HepG2 (cell line): ENCODE measurements at regions not wholly inside any gene's neighbourhood (a gene's known extent, or its start where the extent isn't known, plus 50 kb on each side); places are given as distances from the start of the nearest gene placed in this dataset.

ENCODE experiments used
- ATAC-seq: fragments of 200-7000 bp; cut with Tn5 transposase; 3 replicates; pipeline ENCODE4 v1.9.1; 2020; ENCODE audit warnings: mild to moderate bottlenecking, moderate library complexity
- BruUV-seq: library from RNA; stranded (reverse); fragments of 400-500 nt; replicated peaks from 2 replicates; lab custom pipeline; 2021; lab: Mats Ljungman, UMichigan
- CTCF ChIA-PET: fragments of 300-600 bp; formaldehyde crosslinking; extraction: SDS; loops from one replicate; lab custom pipeline; 2021; ENCODE audit warnings: low total read pairs, inconsistent platforms, low intra/inter-chr PET ratio; lab: Yijun Ruan, JAX
- POLR2A ChIA-PET: fragments of 350-600 bp; sonication (Branson Sonifier 250); formaldehyde crosslinking; loops from one replicate; lab custom pipeline; 2020; ENCODE audit warnings: antibody characterized with exemption, inconsistent platforms; lab: Yijun Ruan, JAX
- DNase-seq: peaks from one replicate; pipeline ENCODE4 v3.0.0-alpha.2; 2015; ENCODE audit warnings: low spot score
- FAIRE-seq: peaks from 3 replicates; lab custom pipeline; 2011; peaks lifted over from hg19 to GRCh38; lab: Jason Lieb, UNC
- H2AFZ ChIP-seq: one replicate; pipeline ENCODE4 v1.6.1; 2011; ENCODE audit warnings: low read length, inconsistent platforms
- H3K27ac ChIP-seq: fragments of 300-600 bp; 3 replicates; pipeline ENCODE4 v1.8.0; 2011; ENCODE audit warnings: mixed run types, mild to moderate bottlenecking, mixed read lengths, low read length, inconsistent platforms; ENCODE audit not compliant: insufficient read depth; ENCODE audit errors: extremely low read length
- H3K27me3 ChIP-seq, 2 experiments: fragments of 200-600 bp in 1 of 2; 2 replicates in 1 of 2; 3 replicates in 1 of 2; pipeline versions ENCODE4 v1.6.0 to v1.8.0; 2011; ENCODE audit warnings: low read length in 2 of 2, mild to moderate bottlenecking in 2 of 2, moderate library complexity in 2 of 2, inconsistent platforms in 1 of 2; ENCODE audit not compliant: insufficient read depth in 2 of 2, control insufficient read depth in 1 of 2
- H3K36me3 ChIP-seq, 2 experiments: fragments of 200-600 bp in 1 of 2; replicated peaks in 1 of 2; 2 replicates in 1 of 2; 3 replicates in 1 of 2; pipeline versions ENCODE4 v1.5.1 to v1.8.0; 2011; ENCODE audit warnings: low read length in 2 of 2, inconsistent platforms in 1 of 2; ENCODE audit not compliant: insufficient read depth in 2 of 2, control insufficient read depth in 1 of 2
- H3K4me1 ChIP-seq: 2 replicates; pipeline ENCODE4 v1.5.1; 2012; ENCODE audit warnings: low read length, inconsistent platforms; ENCODE audit not compliant: insufficient read depth
- H3K4me2 ChIP-seq: 2 replicates; pipeline ENCODE4 v1.6.0; 2011; ENCODE audit warnings: low read depth, low read length, inconsistent platforms
- H3K4me3 ChIP-seq, 3 experiments: fragments of 200-600 bp in 1 of 3; sonication (generic), shearing (Covaris generic) in 1 of 3; replicated peaks in 1 of 3; 2 replicates each; pipeline ENCODE4 v1.5.1; 2011 to 2016; ENCODE audit warnings: low read length in 3 of 3, inconsistent platforms in 2 of 3, low read depth in 2 of 3, mild to moderate bottlenecking in 2 of 3, control low read depth in 1 of 3, mixed read lengths in 1 of 3; ENCODE audit not compliant: insufficient read depth in 1 of 3
- H3K79me2 ChIP-seq: one replicate; pipeline ENCODE4 v1.6.1; 2011; ENCODE audit warnings: low read length, inconsistent platforms; ENCODE audit not compliant: insufficient read depth
- H3K9ac ChIP-seq: 2 replicates; pipeline ENCODE4 v1.6.0; 2011; ENCODE audit warnings: mild to moderate bottlenecking, low read depth, low read length, inconsistent platforms; ENCODE audit not compliant: insufficient read depth
- H3K9me3 ChIP-seq: 2 replicates; pipeline ENCODE4 v1.5.1; 2012; ENCODE audit warnings: mild to moderate bottlenecking, low read length
- H4K20me1 ChIP-seq: 2 replicates; pipeline ENCODE4 v1.6.0; 2011; ENCODE audit warnings: inconsistent platforms, mild to moderate bottlenecking, low read length, moderate library complexity; ENCODE audit not compliant: insufficient read depth
- ADNP ChIP-seq: sonication (generic); formaldehyde crosslinking; IDR thresholded peaks from 2 replicates; pipeline ENCODE4 v1.4.0; 2020; ENCODE audit warnings: missing genetic modification reagents
- EED ChIP-seq: sonication (generic); formaldehyde crosslinking; IDR thresholded peaks from 2 replicates; pipeline ENCODE4 v1.5.0; 2020; ENCODE audit warnings: mild to moderate bottlenecking, missing genetic modification reagents
- POLR2G ChIP-seq: fragments of 200-400 bp; formaldehyde crosslinking; IDR thresholded peaks from 2 replicates; pipeline ENCODE4 v1.6.1; 2018; ENCODE audit warnings: mild to moderate bottlenecking, low read depth, low read length, moderate library complexity
- WGBS: methylation state at CpG from one replicate; pipeline ENCODE4 v1.1.6; 2017; ENCODE audit warnings: low lambda C conversion rate; 5-methylcytosine and 5-hydroxymethylcytosine counted together
- in situ Hi-C: cut with HindIII; loops from 2 replicates; pipeline ENCODE4 v1.10.0; 2017; ENCODE audit warnings: low pct_unique_long_range_greater_than_20kb; ENCODE audit not compliant: extremely low pct_ligation_motif_present
- intact Hi-C: fragments of 100-400 bp; cut with micrococcal nuclease; formaldehyde crosslinking; loops from one replicate; pipeline ENCODE4 v1.10.0; 2022; ENCODE audit not compliant: unreplicated experiment
- TF ChIP-seq, protein P1 (sequence below): sonication (generic); formaldehyde crosslinking; IDR thresholded peaks from 2 replicates; pipeline ENCODE4 v1.8.1; 2022; ENCODE audit warnings: low read depth, mild to moderate bottlenecking, missing genetic modification reagents
- TF ChIP-seq, protein P2 (sequence below): sonication (generic); formaldehyde crosslinking; IDR thresholded peaks from 2 replicates; pipeline ENCODE4 v1.4.0; 2020; ENCODE audit warnings: mild to moderate bottlenecking, missing genetic modification reagents

DNA sequence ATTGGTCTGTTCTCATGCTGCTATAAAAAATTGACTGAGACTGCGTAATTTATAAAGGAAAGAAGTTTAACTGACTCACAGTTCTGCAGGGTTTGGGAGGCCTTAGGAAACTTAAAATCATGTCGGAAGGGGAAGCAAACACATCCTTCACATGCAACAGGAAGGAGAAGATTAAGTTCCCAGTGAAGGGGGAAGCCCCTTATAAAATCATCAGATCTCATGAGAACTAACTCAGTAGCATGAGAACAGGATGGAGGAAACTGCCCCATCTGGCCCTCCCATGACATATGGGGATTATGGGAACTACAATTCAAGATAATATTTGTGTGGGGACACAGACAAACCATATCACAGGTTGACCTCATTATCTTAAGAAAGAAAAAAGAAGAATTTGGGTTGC is 134.5 kb downstream of the PPP1R3A start:
- H3K27me3 ChIP-seq = no peaks in the 10 kb centered on the region
- H2AFZ ChIP-seq = no peak overlapping the region
- in situ Hi-C loops = no loop called here
- no peak for TF ChIP-seq POLR2G
- TF ChIP-seq EED (CRISPR knock-in tag) = no peak
- no peak for TF ChIP-seq ADNP (CRISPR knock-in tag)
- TF ChIP-seq, protein P1, sequence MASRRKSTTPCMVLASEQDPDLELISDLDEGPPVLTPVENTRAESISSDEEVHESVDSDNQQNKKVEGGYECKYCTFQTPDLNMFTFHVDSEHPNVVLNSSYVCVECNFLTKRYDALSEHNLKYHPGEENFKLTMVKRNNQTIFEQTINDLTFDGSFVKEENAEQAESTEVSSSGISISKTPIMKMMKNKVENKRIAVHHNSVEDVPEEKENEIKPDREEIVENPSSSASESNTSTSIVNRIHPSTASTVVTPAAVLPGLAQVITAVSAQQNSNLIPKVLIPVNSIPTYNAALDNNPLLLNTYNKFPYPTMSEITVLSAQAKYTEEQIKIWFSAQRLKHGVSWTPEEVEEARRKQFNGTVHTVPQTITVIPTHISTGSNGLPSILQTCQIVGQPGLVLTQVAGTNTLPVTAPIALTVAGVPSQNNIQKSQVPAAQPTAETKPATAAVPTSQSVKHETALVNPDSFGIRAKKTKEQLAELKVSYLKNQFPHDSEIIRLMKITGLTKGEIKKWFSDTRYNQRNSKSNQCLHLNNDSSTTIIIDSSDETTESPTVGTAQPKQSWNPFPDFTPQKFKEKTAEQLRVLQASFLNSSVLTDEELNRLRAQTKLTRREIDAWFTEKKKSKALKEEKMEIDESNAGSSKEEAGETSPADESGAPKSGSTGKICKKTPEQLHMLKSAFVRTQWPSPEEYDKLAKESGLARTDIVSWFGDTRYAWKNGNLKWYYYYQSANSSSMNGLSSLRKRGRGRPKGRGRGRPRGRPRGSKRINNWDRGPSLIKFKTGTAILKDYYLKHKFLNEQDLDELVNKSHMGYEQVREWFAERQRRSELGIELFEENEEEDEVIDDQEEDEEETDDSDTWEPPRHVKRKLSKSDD = no peak
- TF ChIP-seq, protein P2, sequence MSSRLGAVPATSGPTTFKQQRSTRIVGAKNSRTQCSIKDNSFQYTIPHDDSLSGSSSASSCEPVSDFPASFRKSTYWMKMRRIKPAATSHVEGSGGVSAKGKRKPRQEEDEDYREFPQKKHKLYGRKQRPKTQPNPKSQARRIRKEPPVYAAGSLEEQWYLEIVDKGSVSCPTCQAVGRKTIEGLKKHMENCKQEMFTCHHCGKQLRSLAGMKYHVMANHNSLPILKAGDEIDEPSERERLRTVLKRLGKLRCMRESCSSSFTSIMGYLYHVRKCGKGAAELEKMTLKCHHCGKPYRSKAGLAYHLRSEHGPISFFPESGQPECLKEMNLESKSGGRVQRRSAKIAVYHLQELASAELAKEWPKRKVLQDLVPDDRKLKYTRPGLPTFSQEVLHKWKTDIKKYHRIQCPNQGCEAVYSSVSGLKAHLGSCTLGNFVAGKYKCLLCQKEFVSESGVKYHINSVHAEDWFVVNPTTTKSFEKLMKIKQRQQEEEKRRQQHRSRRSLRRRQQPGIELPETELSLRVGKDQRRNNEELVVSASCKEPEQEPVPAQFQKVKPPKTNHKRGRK = no peak
- TF ChIP-seq, all 625 proteins: peak for 0
- ATAC-seq (no peak), FAIRE-seq (no peak), DNase-seq (no peak)
- no peaks in the 10 kb centered on the region for H3K79me2 ChIP-seq
- no peaks in the 10 kb centered on the region for H3K4me1 ChIP-seq
- BruUV-seq = no TSS peak
- no peak overlapping the region for H3K4me3 ChIP-seq
- H3K27ac ChIP-seq = no peak overlapping the region
- H3K36me3 ChIP-seq = no peaks in the 10 kb centered on the region
- 6% methylated on average over 2 of the region's 2 CpGs for WGBS
- POLR2A ChIA-PET = no interaction called here
- no peak overlapping the region for H3K9ac ChIP-seq
- intact Hi-C loops = no loop called here
- no peak overlapping the region for H3K4me2 ChIP-seq
- H3K9me3 ChIP-seq = no peaks in the 10 kb centered on the region
- no peaks in the 10 kb centered on the region for H4K20me1 ChIP-seq
- CTCF ChIA-PET = no interaction called here
